B cell (primary cell): ENCODE measurements at regions not wholly inside any gene's neighbourhood (a gene's known extent, or its start where the extent isn't known, plus 50 kb on each side); places are given as distances from the start of the nearest gene placed in this dataset.

Experiments used
- EZH2 ChIP-seq: IDR thresholded peaks from 2 replicates; pipeline ENCODE4 v1.6.1; 2012; ENCODE audit warnings: borderline replicate concordance, low read depth, mild to moderate bottlenecking, moderate library complexity, low read length; ENCODE audit not compliant: insufficient read depth, poor library complexity, severe bottlenecking
- TF ChIP-seq, protein P1 (sequence below): fragments of 200-600 bp; IDR thresholded peaks from one replicate; pipeline ENCODE4 v1.8.0; 2022; ENCODE audit warnings: antibody characterized with exemption, mild to moderate bottlenecking

DNA sequence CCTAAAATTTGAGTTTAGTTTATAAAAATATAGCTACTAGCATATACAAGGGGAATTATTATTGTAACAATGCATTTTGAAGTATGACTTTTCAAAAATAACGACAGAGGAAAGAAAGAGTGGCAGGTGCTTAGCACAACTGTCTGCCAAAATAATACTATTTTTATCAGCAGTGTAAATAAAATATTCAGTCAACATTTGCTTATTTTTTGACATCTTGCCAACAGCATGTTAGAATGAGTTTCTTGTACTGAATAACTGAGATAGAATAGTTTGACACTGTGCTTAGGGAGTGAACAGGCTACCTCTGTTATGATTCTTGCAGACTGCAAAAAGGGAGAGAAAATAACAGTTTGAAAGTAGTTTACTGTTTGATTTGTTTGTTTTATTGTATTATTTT is 909.8 kb downstream of the BRINP3 start:
- TF ChIP-seq, protein P1, sequence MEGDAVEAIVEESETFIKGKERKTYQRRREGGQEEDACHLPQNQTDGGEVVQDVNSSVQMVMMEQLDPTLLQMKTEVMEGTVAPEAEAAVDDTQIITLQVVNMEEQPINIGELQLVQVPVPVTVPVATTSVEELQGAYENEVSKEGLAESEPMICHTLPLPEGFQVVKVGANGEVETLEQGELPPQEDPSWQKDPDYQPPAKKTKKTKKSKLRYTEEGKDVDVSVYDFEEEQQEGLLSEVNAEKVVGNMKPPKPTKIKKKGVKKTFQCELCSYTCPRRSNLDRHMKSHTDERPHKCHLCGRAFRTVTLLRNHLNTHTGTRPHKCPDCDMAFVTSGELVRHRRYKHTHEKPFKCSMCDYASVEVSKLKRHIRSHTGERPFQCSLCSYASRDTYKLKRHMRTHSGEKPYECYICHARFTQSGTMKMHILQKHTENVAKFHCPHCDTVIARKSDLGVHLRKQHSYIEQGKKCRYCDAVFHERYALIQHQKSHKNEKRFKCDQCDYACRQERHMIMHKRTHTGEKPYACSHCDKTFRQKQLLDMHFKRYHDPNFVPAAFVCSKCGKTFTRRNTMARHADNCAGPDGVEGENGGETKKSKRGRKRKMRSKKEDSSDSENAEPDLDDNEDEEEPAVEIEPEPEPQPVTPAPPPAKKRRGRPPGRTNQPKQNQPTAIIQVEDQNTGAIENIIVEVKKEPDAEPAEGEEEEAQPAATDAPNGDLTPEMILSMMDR, result no peak
- TF ChIP-seq EZH2, result no peak
